ENCODE measurements at regions not wholly inside any gene's neighbourhood (a gene's known extent, or its start where the extent isn't known, plus 50 kb on each side); places are given as distances from the start of the nearest gene placed in this dataset.
A peak's percentile ranks its signal among the peaks of the same experiment; 100 is the strongest.

DNA sequence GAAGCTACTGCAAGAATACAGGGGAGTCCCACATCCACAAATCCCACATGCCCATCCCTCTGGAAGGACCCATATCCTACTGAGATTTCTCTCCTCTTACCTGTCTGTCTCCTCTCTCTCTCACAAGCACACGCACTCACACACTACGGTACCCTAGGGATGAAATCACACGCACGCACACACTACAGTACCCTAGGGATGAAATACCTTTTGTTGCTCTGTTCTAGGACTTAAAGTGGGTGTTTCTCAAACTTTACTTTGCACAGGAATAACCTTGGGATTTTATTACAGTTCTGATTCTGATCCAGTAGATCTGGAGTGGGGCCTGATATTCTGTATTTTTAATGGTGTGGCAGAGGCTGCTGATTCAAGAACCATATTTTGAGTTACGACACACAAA, 622.2 kb upstream of the ZNF385D start:
- Histone ChIP-seq H3K14ac (ENCODE audit: insufficient read length) (no peak overlapping the region), H4K5ac (ENCODE audit: insufficient read length, low read depth, low read length) (no peak overlapping the region), H2AFZ (ENCODE audit: low read length) (no peak overlapping the region), H2BK5ac (ENCODE audit: low read depth, low read length) (no peak overlapping the region), H3K79me1 (ENCODE audit: low read depth, low read length) (no peaks in the 10 kb centered on the region), H3K4me2 (ENCODE audit: insufficient read depth in 1 of 2, low read depth in 2 of 2, low read length in 2 of 2) (peak overlapping the region; percentile 86 to 92; a peak in 3 of 4 replicates), H3K27me3 (replicated peaks in 1 of 4; ENCODE audit: control insufficient read depth in 3 of 4, extremely low read depth in 1 of 4, insufficient read depth in 3 of 4, low read length in 3 of 4) (peaks cover 6 to 35% (median 25%) of the 10 kb centered on the region in 4 experiments), H4K8ac (ENCODE audit: extremely low read depth, insufficient read depth, low read length) (no peak overlapping the region), H3K18ac (ENCODE audit: extremely low read depth, low read length) (no peak overlapping the region), H2BK20ac (ENCODE audit: low read length) (0 out of 2 replicates have a peak overlapping the region, but pooled peaks have one; percentile 35), H3K36me3 (ENCODE audit: control insufficient read depth in 2 of 4, insufficient read depth in 4 of 4, low read length in 3 of 4) (no peaks in the 10 kb centered on the region), H3K9ac (replicated peaks in 1 of 4; ENCODE audit: extremely low read depth in 1 of 4, low read depth in 3 of 4, low read length in 3 of 4) (no peak overlapping the region), H3K4me1 (replicated peaks in 1 of 4; ENCODE audit: control insufficient read depth in 3 of 4, insufficient read depth in 4 of 4, low read length in 3 of 4) (peaks cover 3 to 8% (median 5%) of the 10 kb centered on the region in 4 experiments; a peak in 4 of 7 replicates), H2AK5ac (ENCODE audit: low read depth, low read length) (no peak overlapping the region), H3K23me2 (ENCODE audit: low read depth, low read length) (peaks cover 4% of the 10 kb centered on the region; the same call in 1 of the 2 replicates), H2BK15ac (ENCODE audit: low read length) (no peak overlapping the region), H3K56ac (replicated peaks; ENCODE audit: insufficient read length, low read depth, low read length) (no peak overlapping the region), H3K9me3 (ENCODE audit: insufficient read depth in 2 of 2, low read depth in 1 of 2, low read length in 1 of 2) (no peaks in the 10 kb centered on the region), H3K79me2 (ENCODE audit: control insufficient read depth in 1 of 2, insufficient read depth in 2 of 2, low read length in 2 of 2) (no peaks in the 10 kb centered on the region), H3K4me3 (ENCODE audit: extremely low read depth in 1 of 4, insufficient read depth in 2 of 4, low read depth in 3 of 4, low read length in 4 of 4) (peak overlapping the region in 1 of 4 experiments; percentile 64; a peak in 3 of 8 replicates), H2BK120ac (replicated peaks; ENCODE audit: low read depth, low read length) (no peak overlapping the region), H3K4ac (replicated peaks; ENCODE audit: insufficient read length, low read depth, low read length) (no peak overlapping the region), H4K20me1 (replicated peaks in 1 of 2; ENCODE audit: control insufficient read depth in 1 of 2, insufficient read depth in 2 of 2, low read length in 2 of 2) (no peaks in the 10 kb centered on the region), H4K91ac (replicated peaks; ENCODE audit: insufficient read length, low read length) (no peak overlapping the region), H3K27ac (ENCODE audit: low read depth, low read length) (no peak overlapping the region), H2BK12ac (ENCODE audit: low read depth, low read length) (no peak overlapping the region), H3K23ac (ENCODE audit: insufficient read length) (no peak overlapping the region)
- no peak for DNase-seq (ENCODE audit: low read depth in 1 of 2, low spot score in 2 of 2)
- 96% methylated on average over 5 of the region's 5 CpGs; no CpG with 5 or more reads in 1 of the 2 experiments for WGBS, 2 experiments (ENCODE audit: extremely low coverage in 1 of 2, insufficient coverage in 1 of 2, insufficient read length in 1 of 2, insufficient replicate concordance in 2 of 2, low coverage in 1 of 2, low lambda C conversion rate in 2 of 2, missing lambda C conversion rate in 1 of 2)
- TF ChIP-seq KDM5A (IDR thresholded peaks at IDR 0.05; ENCODE audit: low read length) (no peak), BCL11A (IDR thresholded peaks at IDR 0.05; ENCODE audit: low read depth in 2 of 2, low read length in 2 of 2) (no peak), RAD21 (IDR thresholded peaks at IDR 0.05 in 1 of 2, conservative IDR thresholded peaks at IDR 0.05 in 1 of 2; ENCODE audit: low read depth in 2 of 2, low read length in 2 of 2) (no peak), CHD2 (IDR thresholded peaks at IDR 0.05; ENCODE audit: low read length) (no peak), RBBP5 (IDR thresholded peaks at IDR 0.05; ENCODE audit: borderline replicate concordance, low read depth, low read length) (no peak), GTF2F1 (IDR thresholded peaks at IDR 0.05; ENCODE audit: borderline replicate concordance, low read depth, low read length) (no peak), SAP30 (IDR thresholded peaks at IDR 0.05; ENCODE audit: insufficient read depth, insufficient replicate concordance, low read length) (no peak), SIRT6 (IDR thresholded peaks at IDR 0.05; ENCODE audit: low read length) (no peak), GABPA (IDR thresholded peaks at IDR 0.05; ENCODE audit: borderline replicate concordance, insufficient read depth, low read length) (no peak), ASH2L (IDR thresholded peaks at IDR 0.05; ENCODE audit: low read length) (no peak), TCF12 (IDR thresholded peaks at IDR 0.05; ENCODE audit: low read depth, low read length) (no peak), CBX8 (IDR thresholded peaks at IDR 0.05; ENCODE audit: borderline replicate concordance, low read depth, low read length) (no peak)
- FAIRE-seq = no peak
- ChIA-PET CTCF (ENCODE audit: partially characterized antibody) (interaction anchor here (1.7 kb wide), 1 partner anchor 57 kb away, joined by 3 read pairs; no protein-coding TSS in a partner anchor), POLR2A (ENCODE audit: partially characterized antibody) (interaction anchor here (1.6 kb wide), 1 partner anchor 18 kb away, joined by 4 read pairs; no protein-coding TSS in a partner anchor)

All from H1 (cell line).